CD4-positive, alpha-beta T cell (primary cell): ENCODE measurements at regions not wholly inside any gene's neighbourhood (a gene's known extent, or its start where the extent isn't known, plus 50 kb on each side); places are given as distances from the start of the nearest gene placed in this dataset.

Source experiments
- ATAC-seq: fragments of 200-7000 bp; cut with Tn5 transposase; one replicate; pipeline ENCODE4 v1.10.0; 2022; ENCODE audit warnings: mild to moderate bottlenecking; ENCODE audit not compliant: poor library complexity
- CTCF ChIA-PET: fragments of 350-600 bp; sonication (Branson Sonifier 250); formaldehyde crosslinking; loops from one replicate; lab custom pipeline; 2021; ENCODE audit warnings: antibody characterized with exemption, inconsistent platforms; lab: Charles Lee
- POLR2A ChIA-PET: fragments of 350-600 bp; sonication (Branson Sonifier 250); formaldehyde crosslinking; loops from one replicate; lab custom pipeline; 2021; ENCODE audit warnings: antibody characterized with exemption, inconsistent platforms; lab: Charles Lee
- DNase-seq, 14 experiments: peaks; one replicate each; pipeline ENCODE4 v3.0.0-alpha.2; 2013 to 2020; ENCODE audit warnings: mixed read lengths in 2 of 14
- H3K27ac ChIP-seq, 2 donors: one replicate each; pipeline versions ENCODE4 v1.5.1 to v1.7.0; 2013; ENCODE audit warnings: low read length in 2 of 2, low read depth in 1 of 2, mild to moderate bottlenecking in 1 of 2
- H3K27me3 ChIP-seq, 2 experiments: 1 replicate in 1 of 2; 2 replicates in 1 of 2; pipeline versions ENCODE4 v1.6.1 to v1.7.0; 2013; ENCODE audit warnings: low read length in 2 of 2, control low read depth in 1 of 2, mild to moderate bottlenecking in 1 of 2, moderate library complexity in 1 of 2; ENCODE audit not compliant: insufficient read depth in 2 of 2, control insufficient read depth in 1 of 2
- H3K36me3 ChIP-seq: one replicate; pipeline ENCODE4 v1.6.1; 2013; ENCODE audit warnings: low read length, control low read depth; ENCODE audit not compliant: insufficient read depth
- H3K4me1 ChIP-seq: one replicate; pipeline ENCODE4 v1.6.1; 2013; ENCODE audit warnings: low read length, control low read depth; ENCODE audit not compliant: insufficient read depth
- H3K4me3 ChIP-seq: one replicate; pipeline ENCODE4 v1.5.1; 2013; ENCODE audit warnings: mild to moderate bottlenecking, low read length, moderate library complexity
- H3K9me3 ChIP-seq, 2 experiments: 1 replicate in 1 of 2; 2 replicates in 1 of 2; pipeline versions ENCODE4 v1.6.1 to v1.7.0; 2013; ENCODE audit warnings: low read length in 2 of 2, mild to moderate bottlenecking in 2 of 2, control low read depth in 1 of 2, moderate library complexity in 1 of 2; ENCODE audit not compliant: control insufficient read depth in 1 of 2, insufficient read depth in 1 of 2
- H3K27ac Mint-ChIP-seq: one replicate; pipeline ENCODE4 v1.8.0; 2020; ENCODE audit warnings: mixed read lengths
- H3K27me3 Mint-ChIP-seq: one replicate; pipeline ENCODE4 v1.8.0; 2021; ENCODE audit warnings: mixed read lengths
- H3K36me3 Mint-ChIP-seq: one replicate; pipeline ENCODE4 v1.8.0; 2021; ENCODE audit warnings: low read depth, mixed read lengths
- H3K4me1 Mint-ChIP-seq: one replicate; pipeline ENCODE4 v1.8.0; 2021; ENCODE audit warnings: low read depth, mixed read lengths
- H3K4me3 Mint-ChIP-seq: one replicate; pipeline ENCODE4 v1.8.0; 2020; ENCODE audit warnings: mild to moderate bottlenecking, mixed read lengths
- H3K9me3 Mint-ChIP-seq: one replicate; pipeline ENCODE4 v1.8.0; 2020; ENCODE audit warnings: mixed read lengths
- intact Hi-C, 2 experiments: fragments of 100-400 bp; cut with DNase I in 1 of 2; cut with micrococcal nuclease in 1 of 2; formaldehyde crosslinking; loops; one replicate each; pipeline versions ENCODE4 v1.15.1 to v1.9.0; 2023 to 2025; cut with DNase I, micrococcal nuclease
- TF ChIP-seq, protein P1 (sequence below): fragments of 200-600 bp; IDR thresholded peaks from one replicate; pipeline ENCODE4 v1.8.0; 2022; ENCODE audit warnings: antibody characterized with exemption, mild to moderate bottlenecking

DNA sequence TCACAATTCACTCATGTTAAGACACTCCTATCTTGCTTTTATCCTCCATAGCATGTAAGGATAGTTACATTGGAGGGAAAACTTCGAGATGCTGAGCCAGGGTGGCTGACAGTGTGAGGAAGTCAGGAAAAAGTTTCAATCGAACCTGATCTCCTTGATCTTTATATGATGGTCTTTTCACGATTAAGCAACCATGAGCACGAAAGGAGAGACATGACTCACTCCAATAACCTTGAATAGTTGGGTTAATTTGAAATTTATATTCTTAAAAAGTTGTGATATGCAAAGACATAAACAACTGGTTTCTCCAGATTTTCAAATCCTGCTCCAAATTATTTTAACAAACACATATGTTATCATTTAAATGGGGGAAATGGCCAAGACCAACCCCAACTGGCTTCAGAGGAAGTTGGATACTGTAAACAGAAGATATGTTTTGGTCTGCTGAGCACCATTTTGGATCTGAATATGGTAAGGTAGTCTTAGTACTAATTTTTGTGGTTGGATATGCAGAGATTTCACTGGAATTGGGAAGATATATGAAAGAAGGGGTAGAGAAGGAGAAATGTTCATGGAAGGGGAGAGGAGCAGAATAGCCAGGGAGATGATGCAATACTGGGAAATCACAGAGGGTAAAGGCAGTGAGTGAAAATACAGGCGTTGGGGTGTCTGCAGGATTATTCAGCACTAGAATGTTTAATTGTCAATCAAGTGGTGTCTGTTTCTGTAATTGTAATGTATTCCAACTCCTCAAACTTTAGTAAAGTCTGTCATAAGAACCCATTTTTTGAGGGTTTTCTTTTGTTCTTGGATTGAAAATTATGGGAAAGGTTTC, 185.2 kb upstream of the SLC38A2 start:
- POLR2A ChIA-PET = no interaction called here
- no peaks in the 10 kb centered on the region for H3K9me3 Mint-ChIP-seq
- Histone ChIP-seq H3K27ac (no peak overlapping the region), H3K9me3 (no peaks in the 10 kb centered on the region), H3K4me3 (no peak overlapping the region), H3K4me1 (no peaks in the 10 kb centered on the region), H3K27me3 (no peaks in the 10 kb centered on the region), H3K36me3 (no peaks in the 10 kb centered on the region)
- DNase-seq (no peak), ATAC-seq (no peak)
- CTCF ChIA-PET = no interaction called here
- H3K36me3 Mint-ChIP-seq = no peaks in the 10 kb centered on the region
- TF ChIP-seq, protein P1, sequence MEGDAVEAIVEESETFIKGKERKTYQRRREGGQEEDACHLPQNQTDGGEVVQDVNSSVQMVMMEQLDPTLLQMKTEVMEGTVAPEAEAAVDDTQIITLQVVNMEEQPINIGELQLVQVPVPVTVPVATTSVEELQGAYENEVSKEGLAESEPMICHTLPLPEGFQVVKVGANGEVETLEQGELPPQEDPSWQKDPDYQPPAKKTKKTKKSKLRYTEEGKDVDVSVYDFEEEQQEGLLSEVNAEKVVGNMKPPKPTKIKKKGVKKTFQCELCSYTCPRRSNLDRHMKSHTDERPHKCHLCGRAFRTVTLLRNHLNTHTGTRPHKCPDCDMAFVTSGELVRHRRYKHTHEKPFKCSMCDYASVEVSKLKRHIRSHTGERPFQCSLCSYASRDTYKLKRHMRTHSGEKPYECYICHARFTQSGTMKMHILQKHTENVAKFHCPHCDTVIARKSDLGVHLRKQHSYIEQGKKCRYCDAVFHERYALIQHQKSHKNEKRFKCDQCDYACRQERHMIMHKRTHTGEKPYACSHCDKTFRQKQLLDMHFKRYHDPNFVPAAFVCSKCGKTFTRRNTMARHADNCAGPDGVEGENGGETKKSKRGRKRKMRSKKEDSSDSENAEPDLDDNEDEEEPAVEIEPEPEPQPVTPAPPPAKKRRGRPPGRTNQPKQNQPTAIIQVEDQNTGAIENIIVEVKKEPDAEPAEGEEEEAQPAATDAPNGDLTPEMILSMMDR = no peak
- H3K4me3 Mint-ChIP-seq = no peak overlapping the region
- H3K27ac Mint-ChIP-seq = no peak overlapping the region
- no peaks in the 10 kb centered on the region for H3K27me3 Mint-ChIP-seq
- intact Hi-C loops = no loop called here
- no peaks in the 10 kb centered on the region for H3K4me1 Mint-ChIP-seq

DNA sequence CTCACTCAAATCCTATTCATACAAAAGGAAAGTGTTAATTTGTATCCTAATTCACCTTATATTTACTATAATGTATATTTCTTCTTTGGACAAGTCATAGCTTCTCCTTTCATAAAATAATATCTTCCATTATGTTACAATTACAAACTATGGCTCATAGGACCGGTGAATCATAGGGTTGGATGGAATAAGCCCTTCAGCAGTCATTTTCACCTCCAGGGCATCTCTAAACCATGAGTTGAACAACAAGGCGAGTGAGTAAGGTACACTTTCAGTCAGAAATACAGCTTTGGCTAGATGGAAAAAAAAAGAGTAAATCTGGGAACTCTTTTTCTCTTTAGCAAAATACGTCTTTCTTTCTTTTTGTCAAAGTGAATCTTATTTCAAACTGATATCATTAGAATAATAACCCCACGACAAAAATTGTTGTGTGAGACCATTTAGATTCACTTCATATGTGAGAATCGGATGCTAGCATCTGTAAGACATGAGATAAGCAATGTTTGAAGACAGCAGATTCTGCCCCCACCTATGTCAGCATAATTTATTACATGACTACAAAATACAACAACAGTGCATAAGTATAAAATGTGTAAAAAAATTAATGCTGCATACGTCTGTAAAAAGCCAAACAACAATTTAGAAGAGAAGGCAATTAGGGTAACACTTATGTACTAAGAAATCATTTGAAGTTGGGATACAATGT, 184.4 kb upstream of the SLC38A2 start:
- Mint-ChIP-seq H3K27me3 (no peaks in the 10 kb centered on the region), H3K4me1 (no peaks in the 10 kb centered on the region), H3K9me3 (no peaks in the 10 kb centered on the region), H3K4me3 (no peak overlapping the region), H3K36me3 (no peaks in the 10 kb centered on the region), H3K27ac (no peak overlapping the region)
- intact Hi-C loops = no loop called here
- no peak for ATAC-seq
- DNase-seq = no peak
- Histone ChIP-seq H3K9me3 (no peaks in the 10 kb centered on the region), H3K27me3 (no peaks in the 10 kb centered on the region), H3K27ac (no peak overlapping the region), H3K4me3 (no peak overlapping the region), H3K36me3 (no peaks in the 10 kb centered on the region), H3K4me1 (no peaks in the 10 kb centered on the region)
- ChIA-PET POLR2A (no interaction called here), CTCF (interaction anchor here (0.7 kb wide), 1 partner anchor 17 kb away, joined by 3 read pairs; no protein-coding TSS in a partner anchor)
- TF ChIP-seq, protein P1 = no peak

DNA sequence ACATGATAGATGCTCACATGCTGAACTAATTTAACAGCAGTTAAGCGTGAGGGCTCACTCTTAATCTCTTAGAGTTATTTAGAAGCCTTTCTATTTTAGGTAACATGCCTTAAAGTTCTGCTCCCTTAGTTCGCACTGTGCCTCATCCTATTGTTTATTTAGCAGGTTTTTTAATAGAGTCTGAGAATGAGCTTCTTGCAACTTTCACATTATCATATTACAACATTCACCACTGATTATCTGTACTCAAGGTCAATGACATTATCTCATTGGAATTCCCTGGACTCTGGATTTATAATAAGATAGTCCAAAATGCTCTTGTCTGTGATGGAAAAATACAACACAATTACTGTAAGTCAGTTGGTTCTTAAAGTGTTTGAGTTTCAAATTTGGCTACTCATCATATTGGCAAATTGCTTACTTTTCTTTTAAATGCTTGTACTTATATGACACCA, 183.6 kb upstream of the SLC38A2 start:
- ATAC-seq (no peak), DNase-seq (no peak)
- POLR2A ChIA-PET = interaction anchor here (0.6 kb wide), 1 partner anchor 13 kb away, joined by 3 read pairs; no protein-coding TSS in a partner anchor
- no peaks in the 10 kb centered on the region for H3K9me3 ChIP-seq
- TF ChIP-seq, protein P1 = no peak
- H3K4me3 ChIP-seq = no peak overlapping the region
- CTCF ChIA-PET = no interaction called here
- no peak overlapping the region for H3K4me3 Mint-ChIP-seq
- H3K36me3 ChIP-seq = no peaks in the 10 kb centered on the region
- no peaks in the 10 kb centered on the region for H3K4me1 Mint-ChIP-seq
- H3K27ac Mint-ChIP-seq = no peak overlapping the region
- no peaks in the 10 kb centered on the region for H3K27me3 Mint-ChIP-seq
- intact Hi-C loops = no loop called here
- no peaks in the 10 kb centered on the region for H3K4me1 ChIP-seq
- no peak overlapping the region for H3K27ac ChIP-seq
- H3K9me3 Mint-ChIP-seq = no peaks in the 10 kb centered on the region
- no peaks in the 10 kb centered on the region for H3K36me3 Mint-ChIP-seq
- no peaks in the 10 kb centered on the region for H3K27me3 ChIP-seq
